Fibroblast of villous mesenchyme (primary cell): ENCODE measurements at regions not wholly inside any gene's neighbourhood (a gene's known extent, or its start where the extent isn't known, plus 50 kb on each side); places are given as distances from the start of the nearest gene placed in this dataset.

Experiments
- DNase-seq: peaks from one replicate; pipeline ENCODE4 v3.0.0-alpha.2; 2010; ENCODE audit warnings: low read depth
- H3K4me3 ChIP-seq: 2 replicates; pipeline ENCODE4 v1.5.1; 2011; ENCODE audit warnings: low read depth, mild to moderate bottlenecking, low read length
- TF ChIP-seq, protein P1 (sequence below): IDR thresholded peaks from 2 replicates; pipeline ENCODE4 v1.5.1; 2012; ENCODE audit warnings: low read depth, mild to moderate bottlenecking, low read length; ENCODE audit not compliant: insufficient read depth

DNA sequence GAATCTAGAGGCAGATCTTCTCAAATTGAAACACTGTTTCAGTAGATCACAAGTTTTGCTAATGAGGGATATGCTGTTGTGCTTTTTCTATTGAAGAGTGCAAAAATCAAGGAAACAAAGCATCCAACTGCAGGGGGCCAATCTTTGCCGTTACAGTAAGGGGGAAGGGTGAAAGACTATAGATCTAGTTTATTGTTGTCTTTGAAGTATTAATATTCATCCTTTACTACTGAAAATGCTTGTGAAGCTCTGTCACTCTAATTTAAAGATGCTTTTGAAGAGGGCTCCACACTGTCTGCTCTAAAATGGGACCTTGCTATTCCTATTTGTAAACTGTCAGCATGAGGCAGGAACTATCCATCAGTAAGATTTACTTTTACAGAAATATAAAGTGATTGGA is 110.3 kb downstream of the MBL2 start:
- no peak for DNase-seq
- TF ChIP-seq, protein P1, sequence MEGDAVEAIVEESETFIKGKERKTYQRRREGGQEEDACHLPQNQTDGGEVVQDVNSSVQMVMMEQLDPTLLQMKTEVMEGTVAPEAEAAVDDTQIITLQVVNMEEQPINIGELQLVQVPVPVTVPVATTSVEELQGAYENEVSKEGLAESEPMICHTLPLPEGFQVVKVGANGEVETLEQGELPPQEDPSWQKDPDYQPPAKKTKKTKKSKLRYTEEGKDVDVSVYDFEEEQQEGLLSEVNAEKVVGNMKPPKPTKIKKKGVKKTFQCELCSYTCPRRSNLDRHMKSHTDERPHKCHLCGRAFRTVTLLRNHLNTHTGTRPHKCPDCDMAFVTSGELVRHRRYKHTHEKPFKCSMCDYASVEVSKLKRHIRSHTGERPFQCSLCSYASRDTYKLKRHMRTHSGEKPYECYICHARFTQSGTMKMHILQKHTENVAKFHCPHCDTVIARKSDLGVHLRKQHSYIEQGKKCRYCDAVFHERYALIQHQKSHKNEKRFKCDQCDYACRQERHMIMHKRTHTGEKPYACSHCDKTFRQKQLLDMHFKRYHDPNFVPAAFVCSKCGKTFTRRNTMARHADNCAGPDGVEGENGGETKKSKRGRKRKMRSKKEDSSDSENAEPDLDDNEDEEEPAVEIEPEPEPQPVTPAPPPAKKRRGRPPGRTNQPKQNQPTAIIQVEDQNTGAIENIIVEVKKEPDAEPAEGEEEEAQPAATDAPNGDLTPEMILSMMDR, result no peak
- H3K4me3 ChIP-seq, result no peak overlapping the region

- TF ChIP-seq, protein P1, result no peak
- DNase-seq, result no peak
Measured at GRCh38 chr10:52663161-52663560, 109.4 kb downstream of the MBL2 start.

GRCh38 chr10:52664629-52665028 is 108.0 kb downstream of the MBL2 start:
- TF ChIP-seq, protein P1, result no peak
- DNase-seq, result no peak
- H3K4me3 ChIP-seq, result no peak overlapping the region

More at GRCh38 chr10:52663161-52663560, 109.4 kb downstream of the MBL2 start:
- no peak overlapping the region for H3K4me3 ChIP-seq

DNA sequence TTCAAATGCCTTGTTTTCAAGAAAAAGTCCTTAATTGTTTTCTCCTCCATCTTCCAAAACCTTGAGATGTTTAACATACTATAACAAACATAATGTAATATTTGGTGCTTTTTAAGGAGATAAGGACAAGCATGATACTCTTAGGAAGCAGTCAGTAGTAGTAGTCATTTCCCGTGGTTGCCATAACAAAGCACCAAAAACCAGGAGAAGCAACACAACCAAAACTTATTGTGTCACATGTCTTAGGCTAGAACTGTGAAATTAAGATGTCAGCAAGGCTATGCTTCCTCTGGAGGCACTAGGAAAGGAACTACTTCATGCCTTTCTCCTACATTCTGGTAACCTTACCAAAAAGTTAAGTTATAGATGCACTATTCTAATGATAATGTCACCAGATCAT is 106.8 kb downstream of the MBL2 start:
- TF ChIP-seq, protein P1, result no peak
- no peak for DNase-seq
- no peak overlapping the region for H3K4me3 ChIP-seq

- H3K4me3 ChIP-seq, result no peak overlapping the region
- DNase-seq, result no peak
- TF ChIP-seq, protein P1, result no peak
Measured at GRCh38 chr10:52666931-52667330, 105.7 kb downstream of the MBL2 start.

DNA sequence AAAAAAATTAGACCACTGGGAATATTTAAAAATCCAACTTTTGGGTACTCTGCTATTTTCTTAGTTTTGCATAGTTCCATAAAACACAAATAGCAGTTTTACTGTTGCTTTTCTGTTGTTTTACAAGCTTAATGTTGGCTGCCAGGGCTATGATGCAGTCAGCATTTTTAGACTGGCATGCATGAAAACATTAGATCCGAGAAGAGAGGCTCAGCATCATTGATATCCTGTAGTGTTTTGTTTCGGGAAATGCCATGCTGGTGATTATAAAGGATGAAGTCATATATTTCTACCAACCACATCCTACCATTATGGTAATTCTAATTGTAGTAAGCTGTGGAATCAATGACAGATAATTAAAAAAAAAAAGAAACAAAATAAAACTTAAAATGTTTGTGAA is 104.6 kb downstream of the MBL2 start:
- no peak for DNase-seq
- no peak overlapping the region for H3K4me3 ChIP-seq
- TF ChIP-seq, protein P1, result no peak

DNA sequence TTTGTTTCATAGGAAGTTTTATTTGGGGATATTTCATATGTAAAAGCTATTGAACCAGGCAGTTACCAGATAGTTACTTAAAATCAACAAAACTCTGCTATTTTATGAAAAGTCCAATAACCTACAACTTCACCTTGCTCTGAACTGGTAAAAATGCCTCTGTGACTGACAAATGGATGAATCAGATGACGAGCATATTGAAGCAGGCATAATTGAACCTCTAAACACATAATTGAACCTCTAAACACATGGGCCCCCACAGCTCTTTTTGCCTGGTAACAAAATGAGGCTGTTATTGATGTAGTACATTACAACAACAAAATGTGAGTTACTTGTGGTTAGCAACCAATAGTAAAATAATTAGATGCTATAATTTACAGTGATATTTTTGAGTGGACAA is 99.7 kb downstream of the MBL2 start:
- TF ChIP-seq, protein P1, result no peak
- H3K4me3 ChIP-seq, result no peak overlapping the region
- no peak for DNase-seq
